ENCODE measurements at regions not wholly inside any gene's neighbourhood (a gene's known extent, or its start where the extent isn't known, plus 50 kb on each side); places are given as distances from the start of the nearest gene placed in this dataset.

- TF ChIP-seq POLR2A (IDR thresholded peaks at IDR 0.05; ENCODE audit: low read length) (no peak), GATA1 (IDR thresholded peaks at IDR 0.05; ENCODE audit: low read depth, low read length) (no peak)
Observed at GRCh38 chr13:33575378-33575777, 242.6 kb upstream of the RFC3 start.
